Body of pancreas (tissue), 4 donors: ENCODE measurements at regions not wholly inside any gene's neighbourhood (a gene's known extent, or its start where the extent isn't known, plus 50 kb on each side); places are given as distances from the start of the nearest gene placed in this dataset.

Experiments
- CTCF ChIP-seq, 7 experiments: fragments of 450-650 bp in 4 of 7; fragments of 200-600 bp in 3 of 7; sonication (generic) in 3 of 7; IDR thresholded peaks; one replicate each; pipeline ENCODE4 v1.5.1; 2016 to 2019; ENCODE audit warnings: antibody characterized with exemption in 7 of 7
- POLR2A ChIP-seq, 3 donors: fragments of 450-650 bp; IDR thresholded peaks; one replicate each; pipeline ENCODE4 v1.6.1; 2016; ENCODE audit warnings: antibody characterized with exemption in 3 of 3, mild to moderate bottlenecking in 2 of 3

- TF ChIP-seq POLR2A (IDR thresholded peaks at IDR 0.05) (no peak), CTCF (IDR thresholded peaks at IDR 0.05) (no peak)
These were observed 52.6 kb upstream of the SLCO4A1 start for GRCh38 chr20:62589720-62590119.
